Karpas-422 (cell line): ENCODE measurements at regions not wholly inside any gene's neighbourhood (a gene's known extent, or its start where the extent isn't known, plus 50 kb on each side); places are given as distances from the start of the nearest gene placed in this dataset.

Source experiments
- DNase-seq: peaks from one replicate; pipeline ENCODE4 v3.0.0-alpha.2; 2015
- H2AFZ ChIP-seq: fragments of 200-600 bp; sonication (generic); 2 replicates; pipeline ENCODE4 v1.6.1; 2014; ENCODE audit warnings: antibody characterized with exemption, low read length, mixed read lengths
- H3K27ac ChIP-seq: fragments of 200-600 bp; sonication (generic); 2 replicates; pipeline ENCODE4 v1.5.1; 2014; ENCODE audit warnings: mild to moderate bottlenecking, low read length, moderate library complexity
- H3K27me3 ChIP-seq: fragments of 200-600 bp; sonication (generic); 2 replicates; pipeline ENCODE4 v1.6.1; 2014; ENCODE audit warnings: low read length, mixed read lengths
- H3K36me3 ChIP-seq: fragments of 200-600 bp; sonication (generic); 2 replicates; pipeline ENCODE4 v1.6.1; 2014; ENCODE audit warnings: low read length, mixed read lengths; ENCODE audit not compliant: insufficient read depth
- H3K4me1 ChIP-seq: fragments of 200-600 bp; sonication (generic); 2 replicates; pipeline ENCODE4 v1.6.1; 2014; ENCODE audit warnings: mild to moderate bottlenecking, low read length, mixed read lengths
- H3K4me2 ChIP-seq: fragments of 200-600 bp; sonication (generic); 2 replicates; pipeline ENCODE4 v1.6.1; 2014; ENCODE audit warnings: low read length, low read depth, mild to moderate bottlenecking; ENCODE audit not compliant: poor library complexity, severe bottlenecking
- H3K4me3 ChIP-seq: fragments of 200-600 bp; sonication (generic); 2 replicates; pipeline ENCODE4 v1.5.1; 2014; ENCODE audit warnings: mild to moderate bottlenecking, antibody characterized with exemption, low read length, mixed read lengths
- H3K79me2 ChIP-seq: fragments of 200-600 bp; sonication (generic); 2 replicates; pipeline ENCODE4 v1.6.1; 2014; ENCODE audit warnings: mild to moderate bottlenecking, low read length, mixed read lengths
- H3K9ac ChIP-seq: fragments of 200-600 bp; sonication (generic); 2 replicates; pipeline ENCODE4 v1.6.0; 2014; ENCODE audit warnings: low read length
- H3K9me2 ChIP-seq: fragments of 200-600 bp; sonication (generic), shearing (Covaris generic); replicated peaks from 2 replicates; pipeline ENCODE4 v1.6.0; 2014; ENCODE audit warnings: mild to moderate bottlenecking, low read length, moderate library complexity; ENCODE audit not compliant: insufficient read depth
- H3K9me3 ChIP-seq: fragments of 300-700, 200-600 bp; sonication (generic); 2 replicates; pipeline ENCODE4 v1.6.1; 2014; ENCODE audit warnings: low read length, mixed read lengths
- H4K20me1 ChIP-seq: fragments of 200-600 bp; sonication (generic); 2 replicates; pipeline ENCODE4 v1.6.1; 2014; ENCODE audit warnings: mild to moderate bottlenecking, antibody characterized with exemption, low read length, low read depth; ENCODE audit not compliant: insufficient read depth

DNA sequence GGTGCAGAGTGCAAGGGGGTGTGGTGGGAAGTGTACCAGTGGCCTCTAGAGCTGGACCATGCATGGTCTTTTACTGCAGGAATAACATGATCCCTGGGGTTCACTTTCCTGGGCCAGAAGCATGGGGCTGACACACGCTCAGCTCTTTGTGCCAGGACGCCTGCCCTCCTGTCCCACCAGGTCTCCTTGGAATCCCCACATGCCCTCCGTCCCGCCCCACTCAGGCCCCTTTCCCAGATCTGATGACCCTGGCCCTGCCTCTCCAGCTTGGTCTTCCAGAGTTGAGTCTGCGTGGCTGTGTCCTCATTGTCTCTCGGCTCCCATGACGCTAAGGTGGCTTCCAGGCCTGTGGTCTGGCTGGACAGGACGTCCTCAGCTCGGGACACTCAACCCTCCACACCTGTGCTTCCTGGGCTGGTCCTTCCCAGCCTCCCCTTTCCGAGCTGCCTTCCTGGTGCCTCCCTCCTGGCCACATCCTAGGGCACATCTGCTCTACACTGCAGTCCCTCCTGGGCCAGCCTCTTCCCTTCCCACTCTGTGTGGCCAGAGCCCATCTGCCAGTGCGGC lies 249.5 kb upstream of the SHH start:
- H3K36me3 ChIP-seq, result no peaks in the 10 kb centered on the region
- H3K9me2 ChIP-seq, result no peaks in the 10 kb centered on the region

DNA sequence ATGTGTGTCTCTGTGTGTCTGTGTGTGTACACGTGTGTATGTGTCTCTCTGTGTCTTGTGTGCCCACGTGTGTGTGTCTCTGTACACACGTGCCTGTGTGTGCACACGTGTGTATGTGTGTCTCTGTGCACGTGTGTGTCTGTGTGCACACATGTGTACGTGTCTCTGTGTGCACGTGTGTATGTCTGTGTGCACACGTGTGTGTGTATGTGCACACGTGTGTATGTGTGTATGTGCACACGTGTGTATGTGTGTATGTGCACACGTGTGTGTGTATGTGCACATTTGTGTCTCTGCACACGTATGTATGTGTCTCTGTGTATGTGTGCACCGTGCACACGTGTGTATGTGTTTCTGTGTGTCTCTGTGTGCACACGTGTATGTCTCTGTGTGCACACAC lies 248.7 kb upstream of the SHH start:
- Histone ChIP-seq H3K27me3 (no peaks in the 10 kb centered on the region), H3K4me2 (no peak overlapping the region), H3K9me2 (no peaks in the 10 kb centered on the region), H3K79me2 (no peaks in the 10 kb centered on the region), H3K4me1 (no peaks in the 10 kb centered on the region), H4K20me1 (no peaks in the 10 kb centered on the region), H2AFZ (no peak overlapping the region), H3K36me3 (no peaks in the 10 kb centered on the region), H3K4me3 (no peak overlapping the region), H3K9me3 (no peaks in the 10 kb centered on the region), H3K27ac (no peak overlapping the region), H3K9ac (no peak overlapping the region)
- DNase-seq, result no peak

More for the DNA sequence above, 249.5 kb upstream of the SHH start:
- H3K27ac ChIP-seq, result no peak overlapping the region
- H3K4me1 ChIP-seq, result no peaks in the 10 kb centered on the region
- DNase-seq, result no peak
- H3K9ac ChIP-seq, result no peak overlapping the region
- H3K79me2 ChIP-seq, result no peaks in the 10 kb centered on the region
- no peaks in the 10 kb centered on the region for H3K9me3 ChIP-seq
- no peak overlapping the region for H3K4me2 ChIP-seq
- H4K20me1 ChIP-seq, result no peaks in the 10 kb centered on the region
- H2AFZ ChIP-seq, result no peak overlapping the region
- no peaks in the 10 kb centered on the region for H3K27me3 ChIP-seq
- no peak overlapping the region for H3K4me3 ChIP-seq

DNA sequence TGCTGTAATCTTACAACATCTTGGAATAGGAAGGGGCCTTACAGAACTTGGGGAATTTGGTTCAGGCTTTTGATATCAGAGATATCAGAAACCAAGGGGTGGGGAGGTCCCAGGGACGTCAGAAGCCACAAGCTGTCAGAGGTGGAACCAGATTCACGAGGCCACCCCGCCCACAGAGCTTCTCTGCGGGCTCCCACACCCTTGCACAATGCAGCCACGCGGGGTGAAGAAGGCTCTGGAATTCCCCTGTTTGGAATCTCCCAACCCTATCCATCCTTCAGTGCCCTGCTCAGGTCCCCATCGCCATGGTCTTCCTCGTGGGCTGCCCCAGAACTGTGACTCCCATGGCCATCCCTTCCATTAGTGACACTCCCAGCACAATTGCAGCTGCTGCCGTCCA lies 247.1 kb upstream of the SHH start:
- no peaks in the 10 kb centered on the region for H3K27me3 ChIP-seq
- no peak overlapping the region for H3K27ac ChIP-seq
- H3K4me2 ChIP-seq, result no peak overlapping the region
- no peak overlapping the region for H2AFZ ChIP-seq
- H3K9me3 ChIP-seq, result no peaks in the 10 kb centered on the region
- H3K9ac ChIP-seq, result no peak overlapping the region
- H3K9me2 ChIP-seq, result no peaks in the 10 kb centered on the region
- H3K4me3 ChIP-seq, result no peak overlapping the region
- no peaks in the 10 kb centered on the region for H3K36me3 ChIP-seq
- no peaks in the 10 kb centered on the region for H3K4me1 ChIP-seq
- no peaks in the 10 kb centered on the region for H4K20me1 ChIP-seq
- DNase-seq, result peak; percentile 29
- H3K79me2 ChIP-seq, result no peaks in the 10 kb centered on the region

DNA sequence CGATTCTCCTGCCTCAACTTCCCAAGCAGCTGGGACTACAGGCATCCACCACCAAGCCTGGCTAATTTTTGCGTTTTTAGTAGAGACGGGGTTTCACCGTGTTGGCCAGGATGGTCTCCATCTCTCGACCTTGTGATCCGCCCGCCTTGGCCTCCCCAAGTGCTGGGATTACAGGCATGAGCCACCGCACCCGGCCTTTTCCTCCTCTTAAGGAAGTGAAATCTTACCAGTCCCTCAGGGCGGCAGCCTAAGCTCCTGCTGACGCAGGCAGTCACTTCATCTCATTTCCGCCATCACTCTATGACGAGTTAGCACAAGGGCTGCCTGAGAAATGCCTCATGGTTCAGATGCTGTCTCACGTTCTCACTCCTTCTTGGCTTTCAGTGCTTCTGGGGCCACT lies 246.0 kb upstream of the SHH start:
- no peak overlapping the region for H2AFZ ChIP-seq
- no peaks in the 10 kb centered on the region for H3K27me3 ChIP-seq
- no peaks in the 10 kb centered on the region for H3K4me1 ChIP-seq
- H3K9me3 ChIP-seq, result no peaks in the 10 kb centered on the region
- H3K27ac ChIP-seq, result no peak overlapping the region
- peak; percentile 19 for DNase-seq
- no peaks in the 10 kb centered on the region for H3K9me2 ChIP-seq
- H3K79me2 ChIP-seq, result no peaks in the 10 kb centered on the region
- no peaks in the 10 kb centered on the region for H3K36me3 ChIP-seq
- H4K20me1 ChIP-seq, result no peaks in the 10 kb centered on the region
- H3K4me2 ChIP-seq, result no peak overlapping the region
- no peak overlapping the region for H3K4me3 ChIP-seq
- no peak overlapping the region for H3K9ac ChIP-seq

DNA sequence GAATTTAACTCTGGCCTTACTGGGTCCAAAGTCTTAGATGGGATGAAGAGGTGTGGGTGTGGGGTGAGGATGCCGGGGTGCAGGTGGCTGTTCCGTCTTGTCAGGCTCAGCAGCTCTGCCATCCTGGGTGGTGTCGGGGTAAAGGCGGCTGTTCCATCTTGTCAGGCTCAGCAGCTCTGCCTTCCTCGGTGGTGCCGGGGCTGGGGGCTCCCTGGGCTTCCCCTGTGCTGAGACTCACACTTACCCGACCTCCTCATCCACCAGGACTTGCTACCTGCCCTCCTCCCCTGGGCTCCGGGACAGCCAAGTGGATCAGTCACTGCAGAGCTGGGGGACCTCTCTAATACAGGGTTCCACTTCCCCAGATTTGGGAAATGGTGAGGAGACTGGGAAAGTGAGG lies 244.3 kb upstream of the SHH start:
- no peak for DNase-seq
- H3K4me1 ChIP-seq, result no peaks in the 10 kb centered on the region
- no peak overlapping the region for H3K9ac ChIP-seq
- no peaks in the 10 kb centered on the region for H4K20me1 ChIP-seq
- H2AFZ ChIP-seq, result no peak overlapping the region
- H3K27me3 ChIP-seq, result no peaks in the 10 kb centered on the region
- H3K9me2 ChIP-seq, result no peaks in the 10 kb centered on the region
- no peaks in the 10 kb centered on the region for H3K36me3 ChIP-seq
- H3K9me3 ChIP-seq, result no peaks in the 10 kb centered on the region
- no peak overlapping the region for H3K4me3 ChIP-seq
- no peaks in the 10 kb centered on the region for H3K79me2 ChIP-seq
- H3K4me2 ChIP-seq, result no peak overlapping the region
- no peak overlapping the region for H3K27ac ChIP-seq

GRCh38 chr7:156055206-156055822 lies 243.1 kb upstream of the SHH start:
- no peak overlapping the region for H3K9ac ChIP-seq
- no peaks in the 10 kb centered on the region for H3K9me3 ChIP-seq
- no peak for DNase-seq
- H3K4me1 ChIP-seq, result no peaks in the 10 kb centered on the region
- no peaks in the 10 kb centered on the region for H3K79me2 ChIP-seq
- H4K20me1 ChIP-seq, result no peaks in the 10 kb centered on the region
- no peaks in the 10 kb centered on the region for H3K36me3 ChIP-seq
- no peak overlapping the region for H2AFZ ChIP-seq
- no peaks in the 10 kb centered on the region for H3K9me2 ChIP-seq
- no peak overlapping the region for H3K4me2 ChIP-seq
- H3K27ac ChIP-seq, result no peak overlapping the region
- H3K4me3 ChIP-seq, result no peak overlapping the region
- H3K27me3 ChIP-seq, result no peaks in the 10 kb centered on the region

GRCh38 chr7:156051884-156052283 lies 239.6 kb upstream of the SHH start:
- Histone ChIP-seq H3K36me3 (no peaks in the 10 kb centered on the region), H2AFZ (no peak overlapping the region), H3K27ac (no peak overlapping the region), H3K9me3 (no peaks in the 10 kb centered on the region), H3K79me2 (no peaks in the 10 kb centered on the region), H3K4me3 (no peak overlapping the region), H3K9me2 (no peaks in the 10 kb centered on the region), H3K27me3 (no peaks in the 10 kb centered on the region), H3K4me2 (no peak overlapping the region), H3K4me1 (no peaks in the 10 kb centered on the region), H4K20me1 (no peaks in the 10 kb centered on the region), H3K9ac (no peak overlapping the region)
- no peak for DNase-seq

DNA sequence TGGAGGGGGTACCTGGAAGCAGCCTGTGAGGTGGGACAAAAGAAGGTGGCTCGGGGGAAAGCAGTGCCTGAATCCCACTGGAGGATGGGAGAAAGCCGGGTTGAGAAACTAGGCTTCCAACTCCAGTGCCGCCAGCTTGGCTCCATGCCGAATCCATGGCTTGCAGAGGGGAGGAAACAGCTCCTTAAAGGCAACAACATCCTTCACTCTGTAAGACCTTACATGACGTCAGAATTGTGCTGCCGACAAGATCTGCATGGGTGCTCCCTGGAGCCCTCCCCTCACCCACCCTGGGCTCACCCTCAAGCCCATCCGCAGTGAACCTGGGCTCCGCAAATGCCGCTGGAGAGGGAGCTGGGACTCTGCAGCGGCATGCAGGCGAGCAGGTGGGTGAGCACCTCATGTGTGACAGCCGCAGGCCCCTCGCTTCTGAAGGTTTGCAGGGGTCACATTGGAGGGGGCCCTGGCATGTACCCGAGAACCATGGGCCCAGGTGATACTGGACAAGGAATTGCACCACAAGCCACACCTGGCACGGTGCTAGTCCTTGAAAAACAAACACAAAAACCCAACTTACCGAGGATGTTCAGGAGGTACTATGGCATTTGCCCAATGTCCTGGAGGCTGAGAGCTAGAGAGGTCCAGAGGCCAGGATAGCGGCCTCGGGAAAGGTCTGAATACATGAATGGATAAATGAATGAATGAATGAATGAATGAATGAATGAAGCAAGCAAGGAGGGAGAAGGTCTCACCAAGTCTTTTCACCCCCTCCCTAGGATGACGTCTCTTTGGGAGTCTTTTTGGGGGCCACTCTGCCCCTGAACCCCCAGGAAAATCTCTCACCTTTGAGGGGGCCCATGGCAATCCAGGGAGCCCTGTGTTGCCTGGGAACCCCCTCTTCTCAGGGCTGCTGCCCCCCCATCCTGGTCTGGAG lies 238.6 kb upstream of the SHH start:
- Histone ChIP-seq H3K9me2 (no peaks in the 10 kb centered on the region), H3K9ac (no peak overlapping the region), H3K4me1 (no peaks in the 10 kb centered on the region), H4K20me1 (no peaks in the 10 kb centered on the region), H2AFZ (no peak overlapping the region), H3K4me3 (no peak overlapping the region), H3K36me3 (no peaks in the 10 kb centered on the region), H3K27ac (no peak overlapping the region), H3K27me3 (no peaks in the 10 kb centered on the region), H3K4me2 (no peak overlapping the region), H3K79me2 (no peaks in the 10 kb centered on the region), H3K9me3 (no peaks in the 10 kb centered on the region)
- DNase-seq, result no peak
